ENCODE measurements at regions not wholly inside any gene's neighbourhood (a gene's known extent, or its start where the extent isn't known, plus 50 kb on each side); places are given as distances from the start of the nearest gene placed in this dataset.
"Not testable (repeated sequence)": the region's sequence is repeated elsewhere in the genome, so short reads cannot be mapped to it uniquely, and the experiment has no call there.

DNA sequence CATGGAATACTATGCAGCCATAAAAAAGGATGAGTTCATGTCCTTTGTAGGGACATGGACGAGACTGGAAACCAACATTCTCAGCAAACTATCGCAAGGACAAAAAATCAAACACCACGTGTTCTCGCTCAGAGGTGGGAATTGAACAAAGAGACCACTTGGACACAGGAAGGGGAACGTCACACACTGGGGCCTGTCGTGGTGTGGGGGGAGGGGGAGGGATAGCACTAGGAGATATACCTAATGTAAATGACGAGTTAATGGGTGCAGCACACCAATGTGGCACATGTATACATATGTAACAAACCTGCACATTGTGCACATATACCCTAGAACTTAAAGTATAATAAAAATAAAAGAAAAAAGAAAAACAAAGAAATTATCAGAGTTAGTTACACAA is 478.4 kb downstream of the GOLGA6L6 start:
- TF ChIP-seq, protein P1, sequence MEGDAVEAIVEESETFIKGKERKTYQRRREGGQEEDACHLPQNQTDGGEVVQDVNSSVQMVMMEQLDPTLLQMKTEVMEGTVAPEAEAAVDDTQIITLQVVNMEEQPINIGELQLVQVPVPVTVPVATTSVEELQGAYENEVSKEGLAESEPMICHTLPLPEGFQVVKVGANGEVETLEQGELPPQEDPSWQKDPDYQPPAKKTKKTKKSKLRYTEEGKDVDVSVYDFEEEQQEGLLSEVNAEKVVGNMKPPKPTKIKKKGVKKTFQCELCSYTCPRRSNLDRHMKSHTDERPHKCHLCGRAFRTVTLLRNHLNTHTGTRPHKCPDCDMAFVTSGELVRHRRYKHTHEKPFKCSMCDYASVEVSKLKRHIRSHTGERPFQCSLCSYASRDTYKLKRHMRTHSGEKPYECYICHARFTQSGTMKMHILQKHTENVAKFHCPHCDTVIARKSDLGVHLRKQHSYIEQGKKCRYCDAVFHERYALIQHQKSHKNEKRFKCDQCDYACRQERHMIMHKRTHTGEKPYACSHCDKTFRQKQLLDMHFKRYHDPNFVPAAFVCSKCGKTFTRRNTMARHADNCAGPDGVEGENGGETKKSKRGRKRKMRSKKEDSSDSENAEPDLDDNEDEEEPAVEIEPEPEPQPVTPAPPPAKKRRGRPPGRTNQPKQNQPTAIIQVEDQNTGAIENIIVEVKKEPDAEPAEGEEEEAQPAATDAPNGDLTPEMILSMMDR (IDR thresholded peaks at IDR 0.05; ENCODE audit: control extremely low read depth in 1 of 3, insufficient read depth in 1 of 3, low read depth in 1 of 3, low read length in 3 of 3): not testable (repeated sequence)
- TF ChIP-seq HDAC6 (IDR thresholded peaks at IDR 0.05; ENCODE audit: low read depth, low read length); POLR2AphosphoS5 (IDR thresholded peaks at IDR 0.05; ENCODE audit: low read depth, low read length); CEBPB (IDR thresholded peaks at IDR 0.05; ENCODE audit: low read depth, low read length); RXRA (IDR thresholded peaks at IDR 0.05; ENCODE audit: insufficient read depth, low read depth, low read length); SIX5 (IDR thresholded peaks at IDR 0.05; ENCODE audit: low read depth, low read length); TAF1 (IDR thresholded peaks at IDR 0.05; ENCODE audit: low read depth, low read length): not testable (repeated sequence)
- TF ChIP-seq, protein P2, sequence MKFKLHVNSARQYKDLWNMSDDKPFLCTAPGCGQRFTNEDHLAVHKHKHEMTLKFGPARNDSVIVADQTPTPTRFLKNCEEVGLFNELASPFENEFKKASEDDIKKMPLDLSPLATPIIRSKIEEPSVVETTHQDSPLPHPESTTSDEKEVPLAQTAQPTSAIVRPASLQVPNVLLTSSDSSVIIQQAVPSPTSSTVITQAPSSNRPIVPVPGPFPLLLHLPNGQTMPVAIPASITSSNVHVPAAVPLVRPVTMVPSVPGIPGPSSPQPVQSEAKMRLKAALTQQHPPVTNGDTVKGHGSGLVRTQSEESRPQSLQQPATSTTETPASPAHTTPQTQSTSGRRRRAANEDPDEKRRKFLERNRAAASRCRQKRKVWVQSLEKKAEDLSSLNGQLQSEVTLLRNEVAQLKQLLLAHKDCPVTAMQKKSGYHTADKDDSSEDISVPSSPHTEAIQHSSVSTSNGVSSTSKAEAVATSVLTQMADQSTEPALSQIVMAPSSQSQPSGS (IDR thresholded peaks at IDR 0.05; ENCODE audit: low read length): not testable (repeated sequence)
- TF ChIP-seq, protein P3, sequence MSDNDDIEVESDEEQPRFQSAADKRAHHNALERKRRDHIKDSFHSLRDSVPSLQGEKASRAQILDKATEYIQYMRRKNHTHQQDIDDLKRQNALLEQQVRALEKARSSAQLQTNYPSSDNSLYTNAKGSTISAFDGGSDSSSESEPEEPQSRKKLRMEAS (IDR thresholded peaks at IDR 0.05): not testable (repeated sequence)
